OCI-LY3 (cell line): ENCODE measurements at regions not wholly inside any gene's neighbourhood (a gene's known extent, or its start where the extent isn't known, plus 50 kb on each side); places are given as distances from the start of the nearest gene placed in this dataset.
"Not testable (repeated sequence)": the region's sequence is repeated elsewhere in the genome, so short reads cannot be mapped to it uniquely, and the experiment has no call there.

ENCODE experiments used
- EZH2phosphoT487 ChIP-seq: fragments of 200-600 bp; shearing (Covaris generic); IDR thresholded peaks from 2 replicates; pipeline ENCODE4 v1.6.1; 2018; ENCODE audit warnings: antibody characterized with exemption, mixed run types, low read depth
- TF ChIP-seq, protein P1 (sequence below): fragments of 200-600, 300-600 bp; sonication (generic); IDR thresholded peaks from 2 replicates; pipeline ENCODE4 v1.5.1; 2014; ENCODE audit warnings: antibody characterized with exemption, low read length, low read depth

GRCh38 chr7:65213260-65213659 is 160.4 kb upstream of the ZNF92 start:
- TF ChIP-seq, protein P1, sequence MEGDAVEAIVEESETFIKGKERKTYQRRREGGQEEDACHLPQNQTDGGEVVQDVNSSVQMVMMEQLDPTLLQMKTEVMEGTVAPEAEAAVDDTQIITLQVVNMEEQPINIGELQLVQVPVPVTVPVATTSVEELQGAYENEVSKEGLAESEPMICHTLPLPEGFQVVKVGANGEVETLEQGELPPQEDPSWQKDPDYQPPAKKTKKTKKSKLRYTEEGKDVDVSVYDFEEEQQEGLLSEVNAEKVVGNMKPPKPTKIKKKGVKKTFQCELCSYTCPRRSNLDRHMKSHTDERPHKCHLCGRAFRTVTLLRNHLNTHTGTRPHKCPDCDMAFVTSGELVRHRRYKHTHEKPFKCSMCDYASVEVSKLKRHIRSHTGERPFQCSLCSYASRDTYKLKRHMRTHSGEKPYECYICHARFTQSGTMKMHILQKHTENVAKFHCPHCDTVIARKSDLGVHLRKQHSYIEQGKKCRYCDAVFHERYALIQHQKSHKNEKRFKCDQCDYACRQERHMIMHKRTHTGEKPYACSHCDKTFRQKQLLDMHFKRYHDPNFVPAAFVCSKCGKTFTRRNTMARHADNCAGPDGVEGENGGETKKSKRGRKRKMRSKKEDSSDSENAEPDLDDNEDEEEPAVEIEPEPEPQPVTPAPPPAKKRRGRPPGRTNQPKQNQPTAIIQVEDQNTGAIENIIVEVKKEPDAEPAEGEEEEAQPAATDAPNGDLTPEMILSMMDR, result not testable (repeated sequence)
- TF ChIP-seq EZH2phosphoT487, result not testable (repeated sequence)
